ENCODE measurements at regions not wholly inside any gene's neighbourhood (a gene's known extent, or its start where the extent isn't known, plus 50 kb on each side); places are given as distances from the start of the nearest gene placed in this dataset.

GRCh38 chr12:127388985-127389384 lies 878.0 kb upstream of the TMEM132C start:
- 20% methylated on average over 7 of the region's 7 CpGs for WGBS (ENCODE audit: insufficient coverage, insufficient replicate concordance, low lambda C conversion rate, missing lambda C conversion rate)
- BruUV-seq (replicated peaks), result no TSS peak
- no peak for TF ChIP-seq ZNF274 (IDR thresholded peaks at IDR 0.05; ENCODE audit: insufficient read depth, insufficient read length)
- no peak for TF ChIP-seq ZSCAN29 (IDR thresholded peaks at IDR 0.05)
- TF ChIP-seq HDAC2 (IDR thresholded peaks at IDR 0.05), result no peak
- no peak for TF ChIP-seq SKIL (IDR thresholded peaks at IDR 0.05; ENCODE audit: low read depth, poor library complexity, severe bottlenecking)
- TF ChIP-seq KAT2A (conservative IDR thresholded peaks at IDR 0.05; ENCODE audit: control insufficient read depth, low read depth, low read length), result no peak
- TF ChIP-seq IRF4 (IDR thresholded peaks at IDR 0.05; ENCODE audit: low read depth, low read length), result no peak
- TF ChIP-seq CREB1 (IDR thresholded peaks at IDR 0.05; ENCODE audit: low read depth), result no peak
- TF ChIP-seq ELK1 (IDR thresholded peaks at IDR 0.05; ENCODE audit: low read depth, low read length), result no peak
- no peak for TF ChIP-seq SRF (IDR thresholded peaks at IDR 0.05; ENCODE audit: low read depth in 2 of 2, low read length in 2 of 2)
- no peak for TF ChIP-seq POLR2AphosphoS2 (IDR thresholded peaks at IDR 0.05; ENCODE audit: low read depth, low read length)
- no peak for TF ChIP-seq SP1 (IDR thresholded peaks at IDR 0.05; ENCODE audit: low read depth, low read length)
- TF ChIP-seq RELB (IDR thresholded peaks at IDR 0.05; ENCODE audit: low read depth), result no peak
- ChIA-PET RAD21 (ENCODE audit: unreplicated experiment) (no interaction called here), POLR2A (no interaction called here), CTCF (interaction anchor here (2.5 kb wide), 1 partner anchor 7 kb away, joined by 9 read pairs; no protein-coding TSS in a partner anchor), SMC1A (ENCODE audit: uncharacterized antibody, unreplicated experiment) (interaction anchor here (0.6 kb wide), 1 partner anchor 100 kb away, joined by 3 read pairs; no protein-coding TSS in a partner anchor)
- Histone ChIP-seq H2AFZ (ENCODE audit: control insufficient read depth, low read depth, low read length) (no peak overlapping the region), H3K27me3 (replicated peaks in 1 of 2; ENCODE audit: control insufficient read depth in 2 of 2, insufficient read depth in 2 of 2, low read length in 1 of 2) (no peaks in the 10 kb centered on the region), H4K20me1 (ENCODE audit: control insufficient read depth, insufficient read depth) (no peaks in the 10 kb centered on the region), H3K79me2 (ENCODE audit: control insufficient read depth, insufficient read depth, low read length) (no peaks in the 10 kb centered on the region), H3K9ac (ENCODE audit: control insufficient read depth, insufficient read depth, low read length) (no peak overlapping the region), H3K4me2 (ENCODE audit: control insufficient read depth, insufficient read depth) (no peak overlapping the region), H3K36me3 (ENCODE audit: control insufficient read depth in 2 of 2, insufficient read depth in 2 of 2, low read length in 1 of 2) (no peaks in the 10 kb centered on the region), H3K4me3 (no peak overlapping the region), H3K4me1 (ENCODE audit: control insufficient read depth, insufficient read depth, low read length) (no peaks in the 10 kb centered on the region), H3K9me3 (replicated peaks; ENCODE audit: control insufficient read depth, insufficient read depth, low read length) (no peaks in the 10 kb centered on the region), H3K27ac (ENCODE audit: control insufficient read depth, insufficient read depth) (no peak overlapping the region)
- FAIRE-seq (no peak), ATAC-seq (no peak), DNase-seq (ENCODE audit: low read depth, low spot score) (no peak)
- intact Hi-C loops (cut with micrococcal nuclease; ENCODE audit: unreplicated experiment) (no loop called here), in situ Hi-C loops (cut with MboI) (loop anchor here (10.0 kb wide), 1 partner anchor 1314 kb away; no protein-coding TSS in a partner anchor)
